Loucy (cell line): ENCODE measurements at regions not wholly inside any gene's neighbourhood (a gene's known extent, or its start where the extent isn't known, plus 50 kb on each side); places are given as distances from the start of the nearest gene placed in this dataset.

ENCODE experiments used
- H2AFZ ChIP-seq: fragments of 200-600 bp; sonication (generic); 2 replicates; pipeline ENCODE4 v1.6.0; 2016; ENCODE audit warnings: antibody characterized with exemption, mild to moderate bottlenecking, low read length, moderate library complexity
- H3F3A ChIP-seq: fragments of 200-600 bp; 2 replicates; pipeline ENCODE4 v1.6.0; 2016; ENCODE audit warnings: antibody characterized with exemption, low read depth, mild to moderate bottlenecking
- H3K27me3 ChIP-seq: fragments of 200-600 bp; sonication (generic); 2 replicates; pipeline ENCODE4 v1.6.1; 2014; ENCODE audit warnings: low read length, mild to moderate bottlenecking; ENCODE audit not compliant: insufficient read depth, poor library complexity, severe bottlenecking
- H3K36me3 ChIP-seq: fragments of 200-600 bp; sonication (generic); 2 replicates; pipeline ENCODE4 v1.6.1; 2016; ENCODE audit warnings: low read length; ENCODE audit not compliant: insufficient read depth
- H3K4me1 ChIP-seq: fragments of 200-600 bp; sonication (generic); 2 replicates; pipeline ENCODE4 v1.5.1; 2014; ENCODE audit warnings: low read length, mild to moderate bottlenecking; ENCODE audit not compliant: insufficient read depth, poor library complexity, severe bottlenecking
- H3K4me2 ChIP-seq: fragments of 200-600 bp; sonication (generic); 2 replicates; pipeline ENCODE4 v1.6.0; 2014; ENCODE audit warnings: antibody characterized with exemption, low read length, low read depth, mild to moderate bottlenecking; ENCODE audit not compliant: poor library complexity, severe bottlenecking
- H3K4me3 ChIP-seq: fragments of 200-600 bp; sonication (generic); 2 replicates; pipeline ENCODE4 v1.5.1; 2014; ENCODE audit warnings: low read length, mild to moderate bottlenecking, mixed read lengths; ENCODE audit not compliant: poor library complexity, severe bottlenecking
- H3K79me2 ChIP-seq: fragments of 200-600 bp; sonication (generic); 2 replicates; pipeline ENCODE4 v1.6.1; 2014; ENCODE audit warnings: low read length; ENCODE audit not compliant: insufficient read depth
- H3K9ac ChIP-seq: fragments of 200-600 bp; sonication (generic); 2 replicates; pipeline ENCODE4 v1.6.0; 2014; ENCODE audit warnings: mild to moderate bottlenecking, low read depth, low read length, moderate library complexity; ENCODE audit not compliant: poor library complexity, severe bottlenecking
- H3K9me2 ChIP-seq: fragments of 200-600 bp; sonication (generic); replicated peaks from 2 replicates; pipeline ENCODE4 v1.6.1; 2016; ENCODE audit warnings: low read depth, low read length, mixed read lengths
- H3K9me3 ChIP-seq: fragments of 200-600 bp; sonication (generic); 2 replicates; pipeline ENCODE4 v1.6.1; 2014; ENCODE audit warnings: mild to moderate bottlenecking, antibody characterized with exemption, low read length, low read depth; ENCODE audit not compliant: insufficient read depth
- H4K20me1 ChIP-seq: fragments of 200-600 bp; sonication (generic); 2 replicates; pipeline ENCODE4 v1.6.0; 2014; ENCODE audit warnings: antibody characterized with exemption, low read length, mild to moderate bottlenecking; ENCODE audit not compliant: insufficient read depth, poor library complexity, severe bottlenecking
- CTCF ChIP-seq: fragments of 200-600 bp; sonication (generic); conservative IDR thresholded peaks from 2 replicates; pipeline ENCODE4 v1.5.1; 2014; ENCODE audit warnings: mild to moderate bottlenecking, antibody characterized with exemption, low read length
- EZH2phosphoT487 ChIP-seq: fragments of 200-600 bp; IDR thresholded peaks from 2 replicates; pipeline ENCODE4 v1.6.1; 2018; ENCODE audit warnings: antibody characterized with exemption, mild to moderate bottlenecking, moderate library complexity, borderline replicate concordance

GRCh38 chr16:54792811-54793210 is 137.9 kb upstream of the IRX5 start:
- no peaks in the 10 kb centered on the region for H3K9me2 ChIP-seq
- no peak overlapping the region for H3K4me2 ChIP-seq
- no peaks in the 10 kb centered on the region for H3F3A ChIP-seq
- no peaks in the 10 kb centered on the region for H3K36me3 ChIP-seq
- H3K4me3 ChIP-seq = no peak overlapping the region
- no peaks in the 10 kb centered on the region for H3K27me3 ChIP-seq
- no peaks in the 10 kb centered on the region for H4K20me1 ChIP-seq
- no peak overlapping the region for H2AFZ ChIP-seq
- TF ChIP-seq CTCF (no peak), EZH2phosphoT487 (no peak)
- no peaks in the 10 kb centered on the region for H3K4me1 ChIP-seq
- no peak overlapping the region for H3K9ac ChIP-seq
- no peaks in the 10 kb centered on the region for H3K79me2 ChIP-seq
- no peaks in the 10 kb centered on the region for H3K9me3 ChIP-seq

GRCh38 chr16:54787045-54787444 is 143.6 kb upstream of the IRX5 start:
- Histone ChIP-seq H3K4me3 (no peak overlapping the region), H3K4me1 (no peaks in the 10 kb centered on the region), H3K9me2 (no peaks in the 10 kb centered on the region), H3K36me3 (no peaks in the 10 kb centered on the region), H3K27me3 (no peaks in the 10 kb centered on the region), H3K9me3 (no peaks in the 10 kb centered on the region), H4K20me1 (no peaks in the 10 kb centered on the region), H3K79me2 (no peaks in the 10 kb centered on the region), H3K9ac (no peak overlapping the region), H3F3A (no peaks in the 10 kb centered on the region), H2AFZ (no peak overlapping the region), H3K4me2 (no peak overlapping the region)
- no peak for TF ChIP-seq CTCF
- no peak for TF ChIP-seq EZH2phosphoT487

GRCh38 chr16:54783980-54784379 is 146.7 kb upstream of the IRX5 start:
- TF ChIP-seq EZH2phosphoT487 (no peak), CTCF (no peak)
- Histone ChIP-seq H3K4me3 (no peak overlapping the region), H3K79me2 (no peaks in the 10 kb centered on the region), H3K4me2 (no peak overlapping the region), H2AFZ (no peak overlapping the region), H3K4me1 (no peaks in the 10 kb centered on the region), H3K9me3 (no peaks in the 10 kb centered on the region), H3K36me3 (no peaks in the 10 kb centered on the region), H3K27me3 (no peaks in the 10 kb centered on the region), H3K9me2 (no peaks in the 10 kb centered on the region), H3F3A (no peaks in the 10 kb centered on the region), H4K20me1 (no peaks in the 10 kb centered on the region), H3K9ac (no peak overlapping the region)
